Sciatic nerve (tissue), 2 donors: ENCODE measurements at regions not wholly inside any gene's neighbourhood (a gene's known extent, or its start where the extent isn't known, plus 50 kb on each side); places are given as distances from the start of the nearest gene placed in this dataset.

Experiments
- ATAC-seq: fragments of 200-7000 bp; cut with Tn5 transposase; one replicate; pipeline ENCODE4 v1.9.1; 2020; ENCODE audit warnings: mild to moderate bottlenecking, moderate library complexity
- DNase-seq: peaks from one replicate; pipeline ENCODE4 v3.0.0-alpha.2; 2020; ENCODE audit warnings: low spot score
- intact Hi-C: fragments of 100-400 bp; cut with DNase I; formaldehyde crosslinking; loops from one replicate; pipeline ENCODE4 v1.14.2; 2022
- donor health status: DM: no; HTN: no; CAD: no.
- donor health status: DM: no; HTN: no; CAD: no.

GRCh38 chr13:73449252-73449651 lies 390.4 kb downstream of the KLF5 start:
- DNase-seq (no peak), ATAC-seq (no peak)
- intact Hi-C loops = no loop called here

GRCh38 chr13:73440296-73440895 lies 381.6 kb downstream of the KLF5 start:
- intact Hi-C loops = no loop called here
- ATAC-seq = no peak
- DNase-seq = no peak

- intact Hi-C loops = no loop called here
- ATAC-seq (peak; percentile 24), DNase-seq (no peak)
Observed at GRCh38 chr13:73433890-73434289, 375.1 kb downstream of the KLF5 start.

DNA sequence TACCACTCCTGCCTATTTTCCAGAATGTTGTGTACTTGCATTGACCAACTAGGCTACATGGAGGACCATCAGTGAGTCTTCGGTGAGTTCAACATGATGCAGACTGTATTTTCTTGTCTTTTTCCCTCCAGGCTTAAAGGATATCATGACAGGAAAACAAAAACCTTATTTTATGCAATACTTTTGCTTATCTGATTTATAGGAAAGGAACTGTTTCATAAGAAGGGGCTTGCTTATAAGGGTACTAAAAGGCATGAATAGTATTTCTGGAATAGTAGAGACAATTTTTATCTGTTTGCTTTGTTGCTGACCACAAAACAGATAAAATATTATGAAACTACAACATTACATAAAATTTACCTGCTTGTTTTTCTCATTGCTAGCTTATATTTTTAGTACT lies 374.7 kb downstream of the KLF5 start:
- intact Hi-C loops = no loop called here
- ATAC-seq (no peak), DNase-seq (no peak)

- intact Hi-C loops = no loop called here
- no peak for ATAC-seq
Observed at GRCh38 chr13:73429701-73430100, 370.9 kb downstream of the KLF5 start.

DNA sequence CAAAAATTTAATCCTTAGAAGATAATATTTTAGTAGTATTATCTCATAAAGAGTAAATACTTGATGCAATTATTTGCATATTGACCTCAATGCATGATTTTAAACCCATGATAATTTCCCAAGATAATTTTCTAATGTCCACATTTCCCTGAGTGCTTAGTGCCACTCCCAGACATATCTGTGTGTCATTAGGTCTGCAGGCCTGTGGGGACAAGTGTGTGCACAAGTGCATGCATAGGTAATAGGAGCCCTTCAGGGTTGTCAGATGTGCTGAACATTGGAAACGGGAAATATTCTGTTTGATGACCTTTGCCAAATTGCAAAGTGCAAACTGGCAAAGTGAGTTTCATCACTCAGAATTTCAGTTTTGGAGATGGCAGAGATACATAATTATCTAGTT lies 369.9 kb downstream of the KLF5 start:
- no peak for ATAC-seq
- intact Hi-C loops = no loop called here
- no peak for DNase-seq

More at GRCh38 chr13:73429701-73430100, 370.9 kb downstream of the KLF5 start:
- DNase-seq = no peak

DNA sequence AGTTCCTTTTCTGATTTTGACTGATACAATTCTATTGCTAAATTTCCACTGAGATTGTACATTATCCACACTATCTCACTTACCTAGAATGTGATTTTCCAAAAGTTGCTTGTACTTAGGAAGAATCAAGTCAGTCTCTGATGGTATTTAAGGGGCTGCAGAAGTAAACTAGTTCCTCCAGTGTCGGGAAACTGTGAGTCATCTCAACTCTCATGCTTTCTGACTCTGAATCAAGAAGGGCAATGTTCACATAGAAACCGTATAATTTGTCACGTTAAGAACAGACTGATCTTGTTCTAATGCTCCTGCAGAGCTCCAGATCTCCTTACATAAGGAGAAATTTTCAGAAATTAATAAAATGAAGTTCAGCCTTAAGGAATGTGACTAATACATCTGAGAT lies 369.3 kb downstream of the KLF5 start:
- no peak for ATAC-seq
- intact Hi-C loops = no loop called here
- no peak for DNase-seq

DNA sequence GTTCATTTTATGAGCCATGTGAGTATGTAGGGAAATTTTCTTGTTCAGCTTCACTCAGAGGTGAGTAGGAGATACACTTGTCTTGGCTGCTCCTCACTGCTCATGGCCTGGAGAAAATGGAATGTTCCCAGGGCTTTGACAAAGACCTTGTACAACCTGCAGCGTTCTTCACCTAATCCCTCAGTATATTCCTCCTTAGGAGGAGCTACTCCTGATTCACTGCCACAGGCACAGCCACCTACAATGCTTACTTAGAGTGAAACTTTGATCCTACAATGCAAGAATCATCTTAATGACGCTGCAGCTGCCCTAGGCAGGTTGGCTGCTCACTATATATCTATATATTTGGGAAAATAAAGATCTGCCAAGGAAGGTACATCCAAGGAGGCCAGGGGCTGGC lies 364.2 kb downstream of the KLF5 start:
- DNase-seq (no peak), ATAC-seq (no peak)
- intact Hi-C loops = no loop called here

DNA sequence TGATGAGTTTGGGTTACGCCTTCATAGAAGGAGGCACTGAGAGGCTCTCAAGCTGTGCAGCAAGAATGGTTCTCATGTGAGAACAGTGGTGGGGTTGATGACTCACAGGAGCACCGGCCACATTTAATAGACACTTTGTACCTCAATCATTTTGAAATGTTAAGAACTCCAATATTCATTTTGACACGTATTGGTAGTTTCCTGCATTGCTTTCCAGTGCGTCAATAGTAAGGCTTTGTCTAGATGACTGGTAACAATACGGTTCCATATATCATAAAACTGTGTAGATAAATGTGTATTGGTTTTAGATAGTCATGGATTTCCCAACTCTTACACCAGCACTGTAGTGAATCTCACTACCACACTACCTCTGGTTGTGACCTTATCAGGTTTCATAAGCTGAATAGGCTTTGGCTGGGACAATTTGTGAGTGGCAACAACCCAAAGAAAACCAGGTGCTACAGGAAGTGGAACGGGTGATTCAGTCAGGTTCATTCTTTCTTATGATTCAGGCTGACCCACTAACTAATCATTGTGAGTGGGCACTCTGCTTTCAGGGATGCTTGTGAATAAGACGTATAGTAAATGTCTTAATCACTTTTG lies 362.6 kb downstream of the KLF5 start:
- no peak for ATAC-seq
- intact Hi-C loops = no loop called here

GRCh38 chr13:73419186-73419585 lies 360.4 kb downstream of the KLF5 start:
- intact Hi-C loops = no loop called here
- DNase-seq = no peak
- no peak for ATAC-seq

More for the DNA sequence above, 362.6 kb downstream of the KLF5 start:
- no peak for DNase-seq

GRCh38 chr13:73417012-73417615 lies 358.3 kb downstream of the KLF5 start:
- ATAC-seq = no peak
- DNase-seq = no peak
- intact Hi-C loops = no loop called here

GRCh38 chr13:73416093-73416492 lies 357.3 kb downstream of the KLF5 start:
- DNase-seq (no peak), ATAC-seq (no peak)
- intact Hi-C loops = no loop called here

DNA sequence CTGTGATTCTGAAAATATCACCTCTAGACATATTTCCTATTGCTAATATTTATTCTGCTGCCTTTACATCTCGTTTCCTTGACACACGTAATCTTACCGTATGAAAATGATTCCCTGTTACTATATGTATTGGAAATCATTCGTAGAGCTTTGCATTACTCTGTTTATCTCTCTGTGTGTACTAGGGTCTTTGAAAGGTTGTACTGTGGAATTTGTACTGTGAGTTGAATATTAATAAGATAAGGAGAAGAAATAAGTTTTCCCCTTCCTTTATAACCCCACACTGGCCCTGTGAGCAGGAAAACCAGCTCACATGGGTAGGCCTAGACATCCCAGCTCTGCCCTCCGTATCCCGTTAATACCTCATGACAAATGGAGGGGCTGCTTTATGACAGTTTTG lies 354.9 kb downstream of the KLF5 start:
- intact Hi-C loops = no loop called here
- ATAC-seq (no peak), DNase-seq (no peak)

- no peak for DNase-seq
- intact Hi-C loops = no loop called here
- ATAC-seq = no peak
Observed at GRCh38 chr13:73412933-73413332, 354.1 kb downstream of the KLF5 start.

GRCh38 chr13:73411067-73411809 lies 352.4 kb downstream of the KLF5 start:
- intact Hi-C loops = no loop called here
- ATAC-seq = no peak
- DNase-seq = no peak

DNA sequence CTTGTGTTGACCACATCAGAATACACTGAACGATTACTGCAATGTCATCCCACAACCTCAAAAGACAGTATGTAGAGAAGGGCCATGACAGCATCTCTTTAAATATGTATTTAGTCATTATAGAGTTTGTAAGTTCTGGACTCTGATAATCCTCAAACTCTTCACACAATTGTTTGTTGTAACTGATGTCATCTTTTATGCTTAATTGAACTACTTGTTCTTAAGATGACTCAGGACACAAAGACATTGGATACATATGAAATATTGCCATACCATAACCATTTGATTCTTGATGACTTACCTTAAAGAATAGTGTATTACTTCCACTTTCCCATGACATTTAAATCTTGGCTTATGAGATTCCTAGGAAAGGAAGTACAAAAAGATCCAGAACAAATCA lies 347.6 kb downstream of the KLF5 start:
- DNase-seq (no peak), ATAC-seq (no peak)
- intact Hi-C loops = no loop called here

DNA sequence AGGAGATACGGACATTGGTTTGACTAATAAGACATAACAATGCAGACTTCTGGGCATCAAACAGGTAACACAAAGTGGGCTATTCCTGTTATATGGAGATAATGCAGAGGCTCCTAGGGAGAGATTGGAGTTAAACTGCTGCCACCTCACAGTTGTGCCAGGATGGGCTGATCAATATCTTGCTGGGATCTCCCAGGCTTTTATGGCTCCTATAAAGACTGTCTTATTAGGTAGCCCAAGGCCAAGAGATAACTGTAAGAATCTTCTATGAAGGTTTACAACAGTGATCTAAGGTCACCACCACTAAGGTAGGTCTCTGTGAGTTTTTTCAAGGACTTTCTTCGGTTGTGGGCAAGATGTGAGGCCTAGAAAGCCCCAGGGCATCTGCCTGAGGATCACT lies 345.8 kb downstream of the KLF5 start:
- intact Hi-C loops = no loop called here
- no peak for ATAC-seq

GRCh38 chr13:73403355-73404120 lies 344.7 kb downstream of the KLF5 start:
- ATAC-seq (no peak), DNase-seq (no peak)
- intact Hi-C loops = no loop called here

More for the DNA sequence above, 345.8 kb downstream of the KLF5 start:
- DNase-seq = no peak

DNA sequence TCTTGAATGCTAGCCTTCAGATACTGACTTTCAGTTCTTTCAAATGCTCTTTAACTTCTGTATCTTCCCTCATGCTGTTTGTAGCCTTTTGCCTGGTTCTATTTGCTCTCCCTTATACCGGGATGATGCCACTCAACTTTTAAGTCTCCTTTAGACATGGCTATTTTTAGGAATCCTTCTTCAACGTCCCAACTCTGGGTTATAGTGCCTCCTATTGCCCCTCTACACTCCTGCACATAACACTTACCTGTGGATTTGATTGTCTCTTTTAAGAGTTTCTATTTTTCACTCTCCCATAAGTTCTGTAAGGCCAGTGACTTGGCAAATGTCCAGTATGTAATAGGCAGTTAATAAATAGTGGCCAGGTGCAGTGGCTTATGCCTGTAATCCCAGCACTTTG lies 343.0 kb downstream of the KLF5 start:
- no peak for ATAC-seq
- no peak for DNase-seq
- intact Hi-C loops = no loop called here
